Breast epithelium (tissue), 3 donors: ENCODE measurements at regions not wholly inside any gene's neighbourhood (a gene's known extent, or its start where the extent isn't known, plus 50 kb on each side); places are given as distances from the start of the nearest gene placed in this dataset.

Experiments
- POLR2A ChIP-seq: fragments of 450-650 bp; IDR thresholded peaks from one replicate; pipeline ENCODE4 v1.6.1; 2016; ENCODE audit warnings: antibody characterized with exemption, mild to moderate bottlenecking, moderate library complexity
- TF ChIP-seq, protein P1 (sequence below), 3 donors: fragments of 450-650 bp; IDR thresholded peaks; one replicate each; pipeline ENCODE4 v1.5.1; 2016 to 2017; ENCODE audit warnings: antibody characterized with exemption in 3 of 3, mild to moderate bottlenecking in 3 of 3, moderate library complexity in 3 of 3

GRCh38 chr9:19913151-19913550 is 124.3 kb upstream of the SLC24A2 start:
- TF ChIP-seq POLR2A = no peak
- TF ChIP-seq, protein P1, sequence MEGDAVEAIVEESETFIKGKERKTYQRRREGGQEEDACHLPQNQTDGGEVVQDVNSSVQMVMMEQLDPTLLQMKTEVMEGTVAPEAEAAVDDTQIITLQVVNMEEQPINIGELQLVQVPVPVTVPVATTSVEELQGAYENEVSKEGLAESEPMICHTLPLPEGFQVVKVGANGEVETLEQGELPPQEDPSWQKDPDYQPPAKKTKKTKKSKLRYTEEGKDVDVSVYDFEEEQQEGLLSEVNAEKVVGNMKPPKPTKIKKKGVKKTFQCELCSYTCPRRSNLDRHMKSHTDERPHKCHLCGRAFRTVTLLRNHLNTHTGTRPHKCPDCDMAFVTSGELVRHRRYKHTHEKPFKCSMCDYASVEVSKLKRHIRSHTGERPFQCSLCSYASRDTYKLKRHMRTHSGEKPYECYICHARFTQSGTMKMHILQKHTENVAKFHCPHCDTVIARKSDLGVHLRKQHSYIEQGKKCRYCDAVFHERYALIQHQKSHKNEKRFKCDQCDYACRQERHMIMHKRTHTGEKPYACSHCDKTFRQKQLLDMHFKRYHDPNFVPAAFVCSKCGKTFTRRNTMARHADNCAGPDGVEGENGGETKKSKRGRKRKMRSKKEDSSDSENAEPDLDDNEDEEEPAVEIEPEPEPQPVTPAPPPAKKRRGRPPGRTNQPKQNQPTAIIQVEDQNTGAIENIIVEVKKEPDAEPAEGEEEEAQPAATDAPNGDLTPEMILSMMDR (IDR thresholded peaks at IDR 0.05) = no peak
